ENCODE measurements at regions not wholly inside any gene's neighbourhood (a gene's known extent, or its start where the extent isn't known, plus 50 kb on each side); places are given as distances from the start of the nearest gene placed in this dataset.

- TF ChIP-seq EZH2 (IDR thresholded peaks at IDR 0.05; ENCODE audit: insufficient read depth, low read length) (no peak), CTCF (IDR thresholded peaks at IDR 0.05; ENCODE audit: insufficient read depth, low read depth, low read length) (no peak)
Observed at GRCh38 chr7:18216270-18216669, 188.6 kb upstream of the PRPS1L1 start.

All from astrocyte (in vitro differentiated cells and primary cell).